HG03066 (cell line): ENCODE measurements at regions not wholly inside any gene's neighbourhood (a gene's known extent, or its start where the extent isn't known, plus 50 kb on each side); places are given as distances from the start of the nearest gene placed in this dataset.

Source experiments
- ATAC-seq: cut with Tn5 transposase; IDR thresholded peaks from one replicate; pipeline ENCODE4 v1.9.1; 2021; ENCODE audit warnings: low read depth; ENCODE audit not compliant: unreplicated experiment

- no peak for ATAC-seq
These were observed 100.1 kb upstream of the LPP start for GRCh38 chr3:188053710-188054380.

GRCh38 chr3:188054541-188054940 lies 99.4 kb upstream of the LPP start:
- no peak for ATAC-seq

DNA sequence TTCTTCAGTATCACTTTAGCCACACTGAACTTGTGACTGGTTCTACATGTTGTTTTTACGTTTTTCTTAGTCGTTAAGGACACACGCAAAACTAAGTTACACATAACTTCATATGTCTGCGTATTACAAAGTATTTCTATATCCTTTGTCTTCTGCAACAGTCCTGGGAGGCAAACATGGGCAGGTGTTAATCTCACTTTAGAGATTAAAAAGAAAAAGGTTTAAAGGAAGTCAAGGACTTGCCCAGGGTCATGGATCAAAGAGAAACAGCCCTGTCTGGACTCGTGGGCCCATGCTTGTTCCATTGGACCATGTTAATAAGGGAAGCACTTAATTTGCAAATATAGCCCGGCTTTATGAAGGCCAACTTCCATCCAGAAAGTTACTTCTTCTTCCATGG lies 98.6 kb upstream of the LPP start:
- no peak for ATAC-seq

- no peak for ATAC-seq
These were observed 96.8 kb upstream of the LPP start for GRCh38 chr3:188057124-188057523.

DNA sequence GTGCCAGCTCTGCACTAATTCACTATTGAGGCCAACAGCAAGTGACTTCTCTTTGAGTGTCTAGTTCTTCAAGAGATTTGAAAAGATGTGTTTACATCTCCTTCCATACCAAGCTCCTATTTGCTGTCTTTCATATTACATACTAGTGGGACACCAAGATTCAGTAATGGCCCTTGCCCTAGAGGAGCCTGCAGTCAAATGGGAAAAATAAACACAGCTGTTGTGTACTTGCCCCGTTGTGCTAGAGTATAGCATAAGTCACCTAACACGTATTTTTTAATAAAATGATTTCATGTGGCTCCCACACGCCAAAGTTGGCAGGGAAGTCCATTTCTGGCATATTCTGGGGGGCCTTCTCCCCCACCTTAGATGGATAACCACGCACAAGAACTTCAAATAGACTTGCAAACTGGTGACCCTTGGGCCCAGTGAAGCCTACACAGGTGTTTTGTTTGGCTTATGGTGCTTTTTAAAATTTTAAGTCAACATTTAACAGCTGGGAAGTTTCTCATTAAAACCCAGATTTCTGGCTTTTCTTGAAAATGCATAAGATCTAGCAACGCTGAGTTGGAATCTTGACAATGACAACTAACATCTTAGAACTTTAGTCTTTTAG lies 95.3 kb upstream of the LPP start:
- no peak for ATAC-seq

DNA sequence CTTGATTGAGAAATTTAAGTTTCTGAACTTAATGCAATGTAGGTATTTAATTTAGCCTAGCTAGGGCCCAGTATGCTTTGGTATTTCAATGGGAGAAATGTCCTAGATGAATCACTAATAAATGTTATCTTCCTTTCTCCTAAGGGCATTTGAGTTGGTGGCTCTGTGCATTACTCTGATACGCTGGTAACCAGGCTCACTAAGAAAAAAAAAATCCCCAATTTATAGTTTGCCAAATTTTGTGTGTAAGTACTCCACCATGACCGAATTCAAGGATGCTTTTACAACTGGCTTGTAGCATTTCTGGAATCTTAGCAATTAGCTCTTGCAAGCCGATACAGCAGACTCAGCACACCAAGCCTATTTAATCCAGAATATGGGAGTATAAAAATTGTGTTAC lies 94.6 kb upstream of the LPP start:
- no peak for ATAC-seq

DNA sequence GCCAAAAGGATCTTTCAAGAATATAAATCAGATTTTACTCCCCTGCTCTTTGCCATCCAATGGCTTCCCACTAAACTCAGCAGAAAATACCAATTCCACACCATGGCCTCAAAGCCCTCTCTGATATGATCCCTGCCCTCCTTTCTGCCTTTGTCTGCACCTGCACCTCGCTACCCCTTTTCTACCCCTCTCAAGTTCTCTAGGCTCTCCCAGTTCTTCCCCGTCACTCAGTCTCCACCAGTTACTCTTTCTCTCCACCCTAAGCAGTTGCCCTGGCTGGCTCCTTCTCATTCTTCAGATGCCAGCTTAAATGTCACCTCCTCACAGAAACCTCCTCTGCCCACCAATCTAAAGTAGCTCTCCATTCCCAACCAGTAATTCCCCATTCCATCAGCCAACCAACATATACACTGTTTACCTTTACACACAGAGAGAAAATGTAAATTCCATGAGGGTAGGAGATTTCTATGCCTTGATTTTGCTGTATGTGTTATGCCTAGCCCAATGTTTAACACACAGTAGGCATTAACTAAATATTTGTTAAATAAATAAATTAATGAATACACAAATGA lies 93.6 kb upstream of the LPP start:
- no peak for ATAC-seq

GRCh38 chr3:188060840-188061544 lies 93.0 kb upstream of the LPP start:
- no peak for ATAC-seq

DNA sequence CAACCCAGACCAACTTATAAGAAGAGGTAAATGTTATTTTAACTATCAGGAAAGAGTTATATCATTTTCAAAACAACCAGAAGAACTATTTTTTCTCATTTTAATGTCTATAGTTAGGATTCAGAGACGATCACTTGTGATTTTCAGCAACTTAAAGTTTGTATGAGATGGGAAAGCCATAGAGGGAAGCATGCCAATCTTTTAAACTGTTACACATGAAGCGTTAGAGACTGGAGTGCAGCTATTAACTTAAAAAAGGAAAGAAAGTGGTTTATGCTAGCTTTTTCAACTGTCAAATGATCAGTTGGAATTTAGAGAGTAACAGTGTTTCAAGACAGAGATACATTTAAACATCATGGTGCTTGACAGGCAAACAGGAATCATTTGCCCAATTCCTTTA lies 91.7 kb upstream of the LPP start:
- no peak for ATAC-seq

DNA sequence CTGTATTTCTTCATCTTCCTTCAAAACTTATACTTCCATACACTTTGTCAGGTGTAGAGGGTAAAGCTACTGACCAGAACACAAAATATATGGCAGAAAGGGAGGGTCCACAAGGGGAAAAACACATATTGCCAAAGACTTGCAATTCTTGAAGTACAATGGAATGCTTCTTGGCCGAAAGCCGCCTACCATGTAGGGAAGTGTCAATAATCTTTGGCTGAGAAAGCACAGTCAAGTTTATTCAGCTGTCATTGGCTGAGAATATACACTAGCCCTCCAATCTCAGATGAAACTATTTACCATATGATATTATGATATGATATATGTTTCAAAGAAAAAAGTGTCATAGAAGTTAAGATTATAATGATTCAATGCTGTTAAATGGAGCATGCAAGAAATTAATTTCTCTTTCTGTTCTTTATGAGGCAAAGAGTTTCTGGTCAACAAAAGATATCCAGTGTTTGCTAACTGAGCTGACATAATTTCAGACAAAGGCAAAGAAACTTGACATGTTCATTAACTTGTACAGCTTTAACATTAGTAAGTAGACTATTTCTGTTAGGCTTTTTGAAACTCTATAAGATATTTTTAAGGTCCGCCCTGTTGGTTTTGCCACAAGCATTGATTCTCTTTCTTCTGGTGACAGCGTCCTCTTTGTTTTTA lies 89.0 kb upstream of the LPP start:
- ATAC-seq: no peak

DNA sequence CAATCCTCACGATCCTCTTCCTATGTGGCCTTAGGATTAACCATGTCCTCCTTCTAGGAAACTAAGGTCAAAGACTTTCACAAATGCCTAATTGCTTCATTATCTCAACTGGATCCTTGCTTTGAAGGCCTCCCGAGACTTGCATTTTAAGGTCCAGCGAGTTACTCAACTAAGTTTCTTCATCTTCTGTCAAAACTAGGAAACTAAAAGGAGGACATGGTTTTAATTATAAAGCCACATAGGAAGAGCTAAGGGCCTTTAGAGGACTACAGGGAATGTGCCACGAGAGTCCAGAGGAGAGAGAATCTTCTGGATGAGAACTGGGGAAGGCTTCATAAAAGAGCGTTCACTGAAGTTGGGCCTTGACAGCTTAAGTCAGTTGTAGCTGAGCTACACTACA lies 87.8 kb upstream of the LPP start:
- ATAC-seq: no peak

- no peak for ATAC-seq
These were observed 86.0 kb upstream of the LPP start for GRCh38 chr3:188067932-188068331.

GRCh38 chr3:188068342-188068741 lies 85.6 kb upstream of the LPP start:
- ATAC-seq: no peak

DNA sequence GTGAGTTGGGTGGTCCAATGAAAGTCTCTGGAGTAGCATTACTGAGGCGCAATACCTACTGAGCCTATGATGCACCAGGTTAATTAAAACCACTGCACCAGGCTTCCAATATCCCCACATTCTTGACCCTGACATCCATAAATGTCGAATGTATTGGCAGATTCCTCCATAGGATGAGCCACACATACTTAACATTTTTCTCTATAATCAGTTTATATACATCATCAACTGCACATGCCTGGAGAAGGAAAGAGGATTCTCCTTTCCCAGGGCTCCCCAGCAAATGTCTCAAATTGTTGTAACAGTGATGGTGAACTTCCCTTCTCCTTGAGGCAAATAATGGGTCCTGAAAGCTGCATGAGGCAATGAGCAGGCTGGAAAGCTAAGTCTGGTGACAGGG lies 82.3 kb upstream of the LPP start:
- no peak for ATAC-seq

GRCh38 chr3:188076176-188076575 lies 77.8 kb upstream of the LPP start:
- ATAC-seq: no peak

GRCh38 chr3:188077160-188077799 lies 76.7 kb upstream of the LPP start:
- no peak for ATAC-seq

GRCh38 chr3:188080091-188080490 lies 73.9 kb upstream of the LPP start:
- ATAC-seq: no peak

GRCh38 chr3:188082031-188082430 lies 71.9 kb upstream of the LPP start:
- ATAC-seq: no peak

DNA sequence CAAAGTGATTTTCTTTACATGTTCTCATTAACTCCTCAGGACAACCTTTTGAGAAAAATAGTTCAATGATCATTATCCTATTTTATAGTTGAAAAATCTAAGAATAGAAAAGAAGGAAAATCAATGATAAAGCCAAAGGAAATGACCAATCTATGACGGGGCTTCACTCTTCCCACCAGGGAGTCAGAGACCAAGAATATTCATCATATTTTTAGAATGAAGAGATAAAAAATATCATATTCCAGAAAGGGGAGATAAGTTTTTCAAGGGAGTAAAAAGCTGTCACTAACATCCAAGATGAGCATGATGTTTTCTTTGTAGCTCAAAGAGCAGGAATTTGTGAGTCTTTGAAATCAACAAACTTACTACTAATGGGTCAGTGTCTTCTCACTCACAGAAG lies 71.5 kb upstream of the LPP start:
- ATAC-seq: no peak

DNA sequence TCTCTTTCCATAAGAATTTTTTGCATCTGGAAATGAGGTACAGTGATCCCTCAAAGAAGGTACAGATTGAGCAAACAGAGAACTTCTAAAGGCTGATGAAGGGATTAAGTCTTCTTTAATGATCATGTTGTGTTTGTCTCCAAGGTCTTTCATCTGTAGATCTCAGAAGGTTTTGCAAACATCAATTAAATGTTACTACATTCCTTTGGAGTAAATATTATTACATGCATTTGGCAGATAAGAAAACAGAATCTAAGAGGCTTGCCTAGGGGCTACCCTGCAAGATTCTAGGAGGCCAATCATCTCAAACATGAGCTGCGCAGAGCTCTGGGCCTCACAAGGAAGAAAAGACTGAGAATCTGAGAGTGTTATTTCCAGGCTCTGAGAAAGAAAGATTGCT lies 70.9 kb upstream of the LPP start:
- no peak for ATAC-seq
